ENCODE measurements at regions not wholly inside any gene's neighbourhood (a gene's known extent, or its start where the extent isn't known, plus 50 kb on each side); places are given as distances from the start of the nearest gene placed in this dataset.

DNA sequence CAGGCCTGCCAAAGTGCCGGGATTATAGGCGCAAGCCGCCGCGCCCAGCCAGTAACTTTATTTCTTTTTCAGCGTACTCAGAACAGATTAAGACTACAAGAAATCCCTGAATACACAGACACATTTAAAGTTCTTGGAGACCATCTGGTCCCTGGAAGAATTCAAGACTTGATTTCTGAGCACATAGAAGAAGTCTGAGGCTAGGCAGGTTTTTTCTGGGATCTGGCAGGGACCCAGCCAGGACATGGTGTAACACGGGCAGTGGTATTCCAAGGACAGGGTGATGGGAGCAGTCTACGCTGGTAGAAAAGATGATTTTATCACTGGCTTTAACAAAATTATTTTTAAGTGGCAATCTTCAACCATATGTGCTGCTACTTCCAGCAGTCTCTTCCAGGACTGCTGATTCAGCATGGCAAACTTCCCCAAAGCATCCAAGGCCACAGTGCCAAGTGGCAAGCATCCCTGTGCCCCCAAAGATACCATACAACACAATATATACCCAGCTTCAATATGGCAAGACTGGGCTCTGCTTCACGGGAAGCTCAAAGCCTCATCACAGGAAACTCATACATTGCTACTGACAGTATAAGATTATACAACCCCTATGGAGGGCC lies 105.2 kb upstream of the OR5AK2 start:
- TF ChIP-seq CTCF (IDR thresholded peaks at IDR 0.05; ENCODE audit: control insufficient read depth, extremely low read depth, insufficient read depth) = no peak
- H3K4me3 ChIP-seq (ENCODE audit: low read depth, low read length) = no peak overlapping the region

GRCh38 chr11:56876621-56877275 lies 112.0 kb upstream of the OR5AK2 start:
- no peak for TF ChIP-seq CTCF (IDR thresholded peaks at IDR 0.05; ENCODE audit: control insufficient read depth, extremely low read depth, insufficient read depth)
- no peak overlapping the region for H3K4me3 ChIP-seq (ENCODE audit: low read depth, low read length)
- no peak for DNase-seq (ENCODE audit: low read depth)

More for the DNA sequence above, 105.2 kb upstream of the OR5AK2 start:
- DNase-seq (ENCODE audit: low read depth) = no peak

- H3K4me3 ChIP-seq (ENCODE audit: low read depth, low read length) = no peak overlapping the region
- no peak for DNase-seq (ENCODE audit: low read depth)
- TF ChIP-seq CTCF (IDR thresholded peaks at IDR 0.05; ENCODE audit: control insufficient read depth, extremely low read depth, insufficient read depth) = no peak
Observed at GRCh38 chr11:56855217-56855616, 106.7 kb upstream of the OR9G4 start.

DNA sequence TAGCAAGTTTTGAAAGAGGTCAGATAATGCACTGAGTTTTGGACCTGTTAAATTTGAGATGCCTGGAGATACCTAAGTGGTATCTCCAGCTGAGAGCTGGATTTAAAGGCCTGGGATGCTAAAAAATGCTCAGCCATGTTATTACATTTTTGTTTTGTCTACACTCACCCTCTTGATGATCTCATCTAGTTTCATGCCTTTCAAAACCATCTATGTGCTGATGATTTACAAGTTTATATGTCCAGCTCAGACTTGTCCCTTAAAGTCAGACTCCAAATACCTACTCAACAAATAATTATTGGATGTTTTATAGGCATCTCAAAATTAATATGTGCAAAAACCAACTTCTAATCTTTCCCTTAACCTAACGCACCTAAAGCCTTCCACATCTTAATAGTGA lies 103.6 kb upstream of the OR9G4 start:
- no peak overlapping the region for H3K4me3 ChIP-seq (ENCODE audit: low read depth, low read length)
- TF ChIP-seq CTCF (IDR thresholded peaks at IDR 0.05; ENCODE audit: control insufficient read depth, extremely low read depth, insufficient read depth) = no peak
- no peak for DNase-seq (ENCODE audit: low read depth)

DNA sequence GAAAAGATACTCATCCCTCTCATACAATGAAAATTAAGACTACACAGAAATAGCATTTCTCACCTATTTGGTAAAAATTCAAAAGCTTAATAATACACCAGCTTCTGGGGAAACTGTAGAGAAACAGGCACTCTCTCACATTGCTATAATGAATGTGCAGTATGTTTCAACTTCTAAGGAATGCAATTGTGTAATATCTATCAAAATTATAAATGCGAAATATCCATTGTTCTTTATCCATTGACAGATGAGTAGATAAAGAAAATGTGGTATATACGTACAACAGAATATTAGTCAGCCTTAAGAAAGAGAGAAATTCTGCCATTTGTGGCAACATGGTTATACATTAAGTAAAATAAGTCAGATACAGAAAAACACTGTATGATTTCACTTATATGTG lies 101.4 kb upstream of the OR9G4 start:
- TF ChIP-seq CTCF (IDR thresholded peaks at IDR 0.05; ENCODE audit: control insufficient read depth, extremely low read depth, insufficient read depth) = no peak

DNA sequence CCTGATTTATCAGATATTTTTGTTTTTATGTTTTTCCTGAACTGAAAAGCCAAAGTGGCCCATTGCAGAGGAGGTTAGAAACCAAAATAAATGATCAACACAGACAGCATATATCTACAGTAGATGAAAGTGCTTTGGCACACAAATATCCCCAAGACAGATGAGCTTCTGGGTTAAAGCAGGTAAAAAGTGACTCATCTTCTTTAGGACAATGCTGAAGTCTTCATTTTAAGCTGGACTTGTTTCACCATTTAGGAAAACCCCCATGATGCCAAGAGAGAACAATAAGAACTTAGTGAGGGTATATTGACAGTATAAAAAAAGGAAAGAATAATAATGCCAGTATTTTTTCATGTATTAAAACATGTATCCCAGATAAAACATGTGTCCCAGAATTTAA lies 100.8 kb upstream of the OR9G4 start:
- no peak for TF ChIP-seq CTCF (IDR thresholded peaks at IDR 0.05; ENCODE audit: control insufficient read depth, extremely low read depth, insufficient read depth)

More for the DNA sequence above, 101.4 kb upstream of the OR9G4 start:
- DNase-seq (ENCODE audit: low read depth) = no peak
- H3K4me3 ChIP-seq (ENCODE audit: low read depth, low read length) = no peak overlapping the region

More for the DNA sequence above, 100.8 kb upstream of the OR9G4 start:
- H3K4me3 ChIP-seq (ENCODE audit: low read depth, low read length) = no peak overlapping the region
- DNase-seq (ENCODE audit: low read depth) = no peak

Data from LNCaP clone FGC (cell line).